GM23248 (cell line): ENCODE measurements at regions not wholly inside any gene's neighbourhood (a gene's known extent, or its start where the extent isn't known, plus 50 kb on each side); places are given as distances from the start of the nearest gene placed in this dataset.

Experiments used
- EZH2 ChIP-seq: fragments of 200-600 bp; sonication (generic); IDR thresholded peaks from 2 replicates; pipeline ENCODE4 v1.6.1; 2018; ENCODE audit warnings: antibody characterized with exemption, mild to moderate bottlenecking; ENCODE audit not compliant: insufficient read depth, poor library complexity, severe bottlenecking
- EZH2phosphoT487 ChIP-seq: fragments of 200-600 bp; sonication (generic); IDR thresholded peaks from 2 replicates; pipeline ENCODE4 v1.6.1; 2018; ENCODE audit warnings: antibody characterized with exemption, moderate library complexity, mild to moderate bottlenecking, low read depth; ENCODE audit not compliant: insufficient read depth

DNA sequence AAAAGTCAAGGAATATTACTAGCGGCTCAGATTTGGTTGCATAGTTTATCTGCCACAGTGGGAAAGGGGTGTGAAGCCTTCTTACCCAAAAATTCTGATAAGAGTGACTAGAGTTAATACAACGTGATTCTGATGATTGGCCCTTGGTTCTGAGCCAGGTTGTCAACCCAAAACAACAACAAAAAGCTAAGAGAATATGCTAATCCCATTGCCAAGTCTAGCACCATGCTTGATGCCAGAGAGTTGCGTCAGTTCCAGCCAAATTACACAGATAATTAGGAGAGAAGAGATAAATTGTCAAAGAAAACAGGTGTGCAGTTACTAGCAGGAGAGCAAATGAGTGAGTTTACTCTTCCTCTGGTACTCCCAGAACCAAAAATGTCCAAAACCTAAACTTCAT is 287.4 kb upstream of the AGA start:
- TF ChIP-seq EZH2 (no peak), EZH2phosphoT487 (no peak)
